ENCODE measurements at regions not wholly inside any gene's neighbourhood (a gene's known extent, or its start where the extent isn't known, plus 50 kb on each side); places are given as distances from the start of the nearest gene placed in this dataset.
A peak's percentile ranks its signal among the peaks of the same experiment; 100 is the strongest.
"Not testable (repeated sequence)": the region's sequence is repeated elsewhere in the genome, so short reads cannot be mapped to it uniquely, and the experiment has no call there.

DNA sequence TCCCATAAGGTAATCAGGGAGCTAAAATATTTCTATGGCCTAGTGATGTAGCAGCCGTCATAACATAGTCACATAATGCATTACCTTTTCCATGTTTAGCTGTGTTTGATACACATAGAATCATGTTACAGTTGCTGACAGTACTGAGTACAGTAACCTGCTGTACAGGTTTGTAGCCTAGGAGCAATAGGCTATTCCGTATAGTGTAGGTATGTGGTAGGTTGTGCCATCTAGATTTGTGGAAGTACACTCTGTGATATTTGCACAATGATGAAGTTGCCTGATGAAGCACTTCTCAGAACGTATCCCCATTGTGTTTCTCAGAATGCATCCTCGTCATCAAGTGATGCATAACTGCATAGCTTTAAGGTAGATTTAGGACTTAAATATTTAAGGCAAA, 495.6 kb upstream of the ZFP42 start:
- Histone ChIP-seq H3K36me3 (ENCODE audit: control insufficient read depth in 1 of 2, insufficient read depth in 2 of 2, low read length in 1 of 2) (no peaks in the 10 kb centered on the region), H3K4me3 (ENCODE audit: low read length in 2 of 2) (no peak overlapping the region), H3K4me1 (ENCODE audit: control insufficient read depth in 1 of 2, insufficient read depth in 2 of 2, low read length in 2 of 2) (no peaks in the 10 kb centered on the region), H3K9me3 (ENCODE audit: control insufficient read depth, low read length) (no peaks in the 10 kb centered on the region), H3K27ac (ENCODE audit: low read depth in 1 of 2, low read length in 2 of 2) (no peak overlapping the region), H3K27me3 (ENCODE audit: control insufficient read depth in 1 of 2, insufficient read depth in 2 of 2, low read length in 1 of 2) (no peaks in the 10 kb centered on the region)
- 94 to 95% methylated on average over 4 of the region's 4 CpGs for WGBS, 2 donors
- ATAC-seq (ENCODE audit: low FRiP score) (no peak), DNase-seq (no peak)
- intact Hi-C loops (cut with DNase I): no loop called here

DNA sequence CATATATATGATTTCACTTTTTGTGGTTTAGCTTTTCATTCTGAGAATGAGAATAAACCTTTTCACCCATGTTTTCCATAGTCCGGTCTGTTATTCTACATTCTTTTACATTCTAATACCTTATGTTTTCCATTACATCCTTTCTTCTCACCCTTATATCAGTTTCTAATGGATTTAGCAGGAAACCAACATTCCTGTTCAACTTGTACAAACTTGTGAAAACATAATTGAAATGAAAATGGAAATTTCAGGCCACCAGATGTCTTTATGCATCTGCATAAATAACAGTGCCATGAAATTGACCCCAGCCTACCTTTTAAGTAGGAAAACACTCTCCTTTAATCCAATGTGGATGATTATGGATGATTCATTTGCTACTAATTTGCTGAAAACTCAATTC, 494.8 kb upstream of the ZFP42 start:
- Histone ChIP-seq H3K4me1 (ENCODE audit: control insufficient read depth in 1 of 2, insufficient read depth in 2 of 2, low read length in 2 of 2) (no peaks in the 10 kb centered on the region), H3K27ac (ENCODE audit: low read depth in 1 of 2, low read length in 2 of 2) (no peak overlapping the region), H3K4me3 (ENCODE audit: low read length in 2 of 2) (no peak overlapping the region), H3K36me3 (ENCODE audit: control insufficient read depth in 1 of 2, insufficient read depth in 2 of 2, low read length in 1 of 2) (no peaks in the 10 kb centered on the region), H3K27me3 (ENCODE audit: control insufficient read depth in 1 of 2, insufficient read depth in 2 of 2, low read length in 1 of 2) (no peaks in the 10 kb centered on the region), H3K9me3 (ENCODE audit: control insufficient read depth, low read length) (no peaks in the 10 kb centered on the region)
- DNase-seq: no peak
- 91 to 98% methylated on average over 1 of the region's 1 CpG for WGBS, 2 donors
- no peak for ATAC-seq (ENCODE audit: low FRiP score)
- intact Hi-C loops (cut with DNase I): no loop called here

DNA sequence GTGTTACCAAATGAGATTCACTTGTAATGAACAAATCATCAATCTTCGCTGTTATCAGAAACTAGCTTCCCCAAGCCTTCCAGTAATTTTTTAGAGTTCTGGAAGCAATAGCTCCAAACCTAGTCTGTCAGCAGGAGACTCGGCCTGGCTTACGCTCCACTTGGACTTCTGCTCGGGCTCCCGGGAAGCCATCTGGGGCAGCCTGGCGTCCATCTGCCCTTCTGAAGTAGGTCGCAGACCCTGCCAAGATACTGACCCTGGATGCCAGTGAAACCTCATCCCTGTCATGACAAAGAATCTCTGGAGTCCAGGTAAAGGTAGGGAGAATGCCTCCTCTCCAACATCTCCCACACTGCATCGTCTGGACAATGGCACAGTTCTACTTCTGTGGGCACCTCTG, 493.8 kb upstream of the ZFP42 start:
- WGBS, 2 donors: 75 to 76% methylated on average over 8 of the region's 8 CpGs
- Histone ChIP-seq H3K36me3 (ENCODE audit: control insufficient read depth in 1 of 2, insufficient read depth in 2 of 2, low read length in 1 of 2) (no peaks in the 10 kb centered on the region), H3K4me1 (ENCODE audit: control insufficient read depth in 1 of 2, insufficient read depth in 2 of 2, low read length in 2 of 2) (no peaks in the 10 kb centered on the region), H3K27me3 (ENCODE audit: control insufficient read depth in 1 of 2, insufficient read depth in 2 of 2, low read length in 1 of 2) (no peaks in the 10 kb centered on the region), H3K27ac (ENCODE audit: low read depth in 1 of 2, low read length in 2 of 2) (no peak overlapping the region), H3K4me3 (ENCODE audit: low read length in 2 of 2) (no peak overlapping the region), H3K9me3 (ENCODE audit: control insufficient read depth, low read length) (no peaks in the 10 kb centered on the region)
- ATAC-seq (ENCODE audit: low FRiP score) (no peak), DNase-seq (no peak)
- intact Hi-C loops (cut with DNase I): no loop called here

DNA sequence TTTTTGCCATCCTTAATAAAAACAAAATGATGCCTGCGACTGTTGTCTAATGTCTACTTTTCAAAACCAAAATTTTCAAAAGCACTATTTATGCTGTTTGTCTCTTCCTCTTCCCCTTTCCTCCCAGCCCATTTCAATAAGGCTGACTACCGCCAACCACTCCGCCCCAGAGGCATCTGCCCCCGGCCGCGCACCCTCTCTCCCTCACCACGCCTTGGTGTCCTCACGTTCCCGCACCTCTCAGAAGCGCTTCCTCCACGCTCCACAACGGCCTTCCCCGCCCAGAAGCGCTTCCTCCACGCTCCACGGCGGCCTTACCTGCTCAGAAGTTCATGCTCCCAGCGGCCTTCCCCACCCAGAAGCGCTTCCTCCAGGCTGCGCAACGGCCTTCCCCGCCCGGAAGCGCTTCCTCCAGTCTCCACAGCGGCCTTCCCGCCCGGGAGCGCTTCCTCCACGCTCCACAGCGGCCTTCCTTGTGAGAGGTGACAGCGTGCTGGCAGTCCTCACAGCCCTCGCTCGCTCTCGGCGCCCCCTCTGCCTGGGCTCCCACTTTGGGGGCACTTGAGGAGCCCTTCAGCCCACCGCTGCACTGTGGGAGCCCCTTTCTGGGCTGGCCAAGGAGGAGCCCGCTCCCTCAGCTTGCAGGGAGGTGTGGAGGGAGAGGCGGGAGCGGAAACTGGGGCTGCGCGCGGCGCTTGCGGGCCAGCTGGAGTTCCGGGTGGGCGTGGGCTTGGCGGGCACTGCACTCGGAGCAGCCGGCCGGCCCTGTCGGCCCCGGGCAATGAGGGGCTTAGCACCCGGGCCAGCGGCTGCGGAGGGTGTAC, 490.4 kb upstream of the ZFP42 start:
- no peaks in the 10 kb centered on the region for H3K27me3 ChIP-seq (ENCODE audit: control insufficient read depth in 1 of 2, insufficient read depth in 2 of 2, low read length in 1 of 2)
- DNase-seq (no peak), ATAC-seq (ENCODE audit: low FRiP score) (no peak)
- no peaks in the 10 kb centered on the region for H3K36me3 ChIP-seq (ENCODE audit: control insufficient read depth in 1 of 2, insufficient read depth in 2 of 2, low read length in 1 of 2)
- no peak overlapping the region for H3K4me3 ChIP-seq (ENCODE audit: low read length in 2 of 2)
- no peaks in the 10 kb centered on the region for H3K9me3 ChIP-seq (ENCODE audit: control insufficient read depth, low read length)
- no peaks in the 10 kb centered on the region for H3K4me1 ChIP-seq (ENCODE audit: control insufficient read depth in 1 of 2, insufficient read depth in 2 of 2, low read length in 2 of 2)
- no peak overlapping the region for H3K27ac ChIP-seq (ENCODE audit: low read depth in 1 of 2, low read length in 2 of 2)
- 88 to 91% methylated on average over 48 to 55 of the region's 55 CpGs for WGBS, 2 donors
- intact Hi-C loops (cut with DNase I): no loop called here

DNA sequence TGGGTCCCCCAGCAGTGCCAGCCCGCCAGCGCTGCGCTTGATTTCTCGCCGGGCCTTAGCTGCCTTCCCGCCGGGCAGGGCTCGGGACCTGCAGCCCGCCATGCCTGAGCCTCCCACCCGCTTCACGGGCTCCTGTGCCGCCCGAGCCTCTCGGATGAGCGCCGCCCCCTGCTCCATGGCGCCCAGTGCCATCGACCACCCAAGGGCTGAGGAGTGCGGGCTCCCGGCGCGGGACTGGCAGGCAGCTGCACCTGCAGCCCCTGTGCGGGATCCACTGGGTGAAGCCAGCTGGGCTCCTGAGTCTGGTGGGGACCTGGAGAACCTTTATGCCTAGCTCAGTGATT, 489.8 kb upstream of the ZFP42 start:
- H3K27me3 ChIP-seq (ENCODE audit: control insufficient read depth in 1 of 2, insufficient read depth in 2 of 2, low read length in 1 of 2); H3K9me3 ChIP-seq (ENCODE audit: control insufficient read depth, low read length); intact Hi-C loops (cut with DNase I); H3K27ac ChIP-seq (ENCODE audit: low read depth in 1 of 2, low read length in 2 of 2); H3K4me3 ChIP-seq (ENCODE audit: low read length in 2 of 2); ATAC-seq (ENCODE audit: low FRiP score); H3K36me3 ChIP-seq (ENCODE audit: control insufficient read depth in 1 of 2, insufficient read depth in 2 of 2, low read length in 1 of 2); H3K4me1 ChIP-seq (ENCODE audit: control insufficient read depth in 1 of 2, insufficient read depth in 2 of 2, low read length in 2 of 2); DNase-seq: not testable (repeated sequence)
- 88 to 98% methylated on average over 15 to 23 of the region's 23 CpGs for WGBS, 2 donors

DNA sequence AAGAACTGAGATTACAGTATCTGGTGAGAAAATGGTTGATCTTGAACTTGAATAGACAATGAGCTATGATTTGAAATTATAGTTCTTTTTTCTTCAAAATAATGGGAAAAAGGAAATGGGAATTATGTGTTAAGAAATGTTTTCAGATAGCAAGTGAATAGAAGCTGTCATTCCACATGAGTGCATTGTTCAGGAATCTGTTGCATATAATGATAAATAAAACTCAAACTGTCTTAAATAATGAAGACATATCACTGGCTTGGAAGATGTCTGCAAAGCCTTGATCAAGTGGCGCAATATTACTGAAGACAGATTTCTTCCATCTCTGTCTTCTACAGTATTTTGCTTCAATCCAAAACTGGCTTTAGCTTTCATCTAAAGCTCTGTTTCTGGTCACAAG, 479.3 kb upstream of the ZFP42 start:
- ATAC-seq (ENCODE audit: low FRiP score) (no peak), DNase-seq (no peak)
- H3K27ac ChIP-seq (ENCODE audit: low read depth in 1 of 2, low read length in 2 of 2): no peak overlapping the region
- no peaks in the 10 kb centered on the region for H3K36me3 ChIP-seq (ENCODE audit: control insufficient read depth in 1 of 2, insufficient read depth in 2 of 2, low read length in 1 of 2)
- no peak overlapping the region for H3K4me3 ChIP-seq (ENCODE audit: low read length in 2 of 2)
- H3K9me3 ChIP-seq (ENCODE audit: control insufficient read depth, low read length): no peaks in the 10 kb centered on the region
- WGBS, 2 donors: 96 to 100% methylated on average over 1 of the region's 1 CpG
- no peaks in the 10 kb centered on the region for H3K27me3 ChIP-seq (ENCODE audit: control insufficient read depth in 1 of 2, insufficient read depth in 2 of 2, low read length in 1 of 2)
- intact Hi-C loops (cut with DNase I): no loop called here
- no peaks in the 10 kb centered on the region for H3K4me1 ChIP-seq (ENCODE audit: control insufficient read depth in 1 of 2, insufficient read depth in 2 of 2, low read length in 2 of 2)

DNA sequence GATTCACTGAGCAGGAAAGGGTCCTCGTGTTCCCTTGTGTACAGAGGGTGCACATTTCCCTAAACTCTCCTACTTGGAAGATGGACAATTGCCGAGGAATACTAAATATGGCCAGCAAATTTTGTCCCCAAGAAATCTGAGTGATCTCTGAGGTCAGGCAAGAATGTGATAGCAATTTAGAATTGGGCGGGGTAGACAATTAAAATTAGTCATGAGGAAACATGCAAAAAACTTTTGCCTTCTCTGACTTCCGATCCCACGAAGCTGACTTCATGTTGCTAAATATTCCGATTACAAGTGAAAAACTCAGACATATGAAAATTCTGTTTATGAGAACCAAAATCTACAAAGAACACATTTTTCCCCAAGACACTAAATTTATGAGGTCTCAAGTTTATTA, 453.9 kb upstream of the ZFP42 start:
- no peaks in the 10 kb centered on the region for H3K36me3 ChIP-seq (ENCODE audit: control insufficient read depth in 1 of 2, insufficient read depth in 2 of 2, low read length in 1 of 2)
- no peak overlapping the region for H3K27ac ChIP-seq (ENCODE audit: low read depth in 1 of 2, low read length in 2 of 2)
- H3K27me3 ChIP-seq (ENCODE audit: control insufficient read depth in 1 of 2, insufficient read depth in 2 of 2, low read length in 1 of 2): no peaks in the 10 kb centered on the region
- 83 to 88% methylated on average over 6 of the region's 6 CpGs for WGBS, 2 donors
- H3K4me1 ChIP-seq (ENCODE audit: control insufficient read depth in 1 of 2, insufficient read depth in 2 of 2, low read length in 2 of 2): no peaks in the 10 kb centered on the region
- no peaks in the 10 kb centered on the region for H3K9me3 ChIP-seq (ENCODE audit: control insufficient read depth, low read length)
- no peak for DNase-seq
- intact Hi-C loops (cut with DNase I): no loop called here
- H3K4me3 ChIP-seq (ENCODE audit: low read length in 2 of 2): no peak overlapping the region
- ATAC-seq (ENCODE audit: low FRiP score): no peak

DNA sequence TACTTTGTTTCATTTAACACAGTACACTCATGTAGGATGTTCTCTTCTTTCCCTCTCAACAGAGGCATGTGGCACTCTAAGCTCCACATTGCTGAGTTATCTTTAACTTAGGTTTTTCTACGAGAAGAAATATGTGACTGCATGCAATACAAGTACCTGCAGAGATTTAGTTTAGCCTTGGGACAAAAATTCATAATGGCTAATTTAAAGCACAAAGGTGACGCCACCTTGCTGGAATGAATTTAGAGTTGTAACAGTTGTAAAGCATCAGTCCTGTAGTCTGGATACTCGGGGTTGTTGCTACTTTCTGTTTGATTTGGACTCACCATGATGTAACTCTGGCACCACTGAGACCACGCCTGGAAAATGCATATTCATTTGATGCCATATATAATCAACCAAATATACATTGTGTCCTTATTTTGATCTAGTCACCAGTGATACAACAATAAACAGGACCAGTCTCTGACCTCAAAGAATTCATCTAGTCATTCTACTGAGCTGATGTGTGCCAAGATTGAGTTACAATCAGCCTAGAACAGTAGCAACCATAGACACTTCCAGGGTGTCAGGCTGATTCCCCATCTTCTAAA, 451.0 kb upstream of the ZFP42 start:
- Histone ChIP-seq H3K27me3 (ENCODE audit: control insufficient read depth in 1 of 2, insufficient read depth in 2 of 2, low read length in 1 of 2) (no peaks in the 10 kb centered on the region), H3K4me3 (ENCODE audit: low read length in 2 of 2) (no peak overlapping the region), H3K4me1 (ENCODE audit: control insufficient read depth in 1 of 2, insufficient read depth in 2 of 2, low read length in 2 of 2) (no peaks in the 10 kb centered on the region), H3K9me3 (ENCODE audit: control insufficient read depth, low read length) (no peaks in the 10 kb centered on the region), H3K27ac (ENCODE audit: low read depth in 1 of 2, low read length in 2 of 2) (no peak overlapping the region), H3K36me3 (ENCODE audit: control insufficient read depth in 1 of 2, insufficient read depth in 2 of 2, low read length in 1 of 2) (no peaks in the 10 kb centered on the region)
- DNase-seq: no peak
- intact Hi-C loops (cut with DNase I): no loop called here
- no peak for ATAC-seq (ENCODE audit: low FRiP score)
- WGBS, 2 donors: 71 to 80% methylated on average over 4 of the region's 4 CpGs

DNA sequence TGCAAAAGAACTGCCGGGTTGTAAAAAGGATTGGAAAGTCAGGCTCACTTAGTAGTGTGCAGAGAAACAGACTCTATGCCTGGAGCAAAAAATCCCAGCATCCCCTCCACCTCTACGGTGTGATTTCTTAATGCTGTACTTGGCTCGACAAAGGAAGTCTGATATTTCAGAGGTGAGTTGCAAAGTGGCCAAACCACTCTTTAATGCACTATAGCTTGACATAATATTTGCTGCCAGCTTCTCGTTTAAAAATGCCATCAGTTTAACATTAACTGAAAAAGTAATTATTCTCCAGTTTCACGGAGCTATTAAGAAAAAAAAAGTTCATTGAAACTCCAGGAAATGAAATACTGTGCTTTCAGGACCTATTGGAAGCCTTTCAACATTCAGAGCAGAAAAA, 448.3 kb upstream of the ZFP42 start:
- H3K27ac ChIP-seq (ENCODE audit: low read depth in 1 of 2, low read length in 2 of 2): no peak overlapping the region
- no peaks in the 10 kb centered on the region for H3K4me1 ChIP-seq (ENCODE audit: control insufficient read depth in 1 of 2, insufficient read depth in 2 of 2, low read length in 2 of 2)
- ATAC-seq (ENCODE audit: low FRiP score) (no peak), DNase-seq (no peak)
- no peaks in the 10 kb centered on the region for H3K36me3 ChIP-seq (ENCODE audit: control insufficient read depth in 1 of 2, insufficient read depth in 2 of 2, low read length in 1 of 2)
- intact Hi-C loops (cut with DNase I): no loop called here
- H3K27me3 ChIP-seq (ENCODE audit: control insufficient read depth in 1 of 2, insufficient read depth in 2 of 2, low read length in 1 of 2): no peaks in the 10 kb centered on the region
- no peaks in the 10 kb centered on the region for H3K9me3 ChIP-seq (ENCODE audit: control insufficient read depth, low read length)
- WGBS, 2 donors: 2 to 5% methylated on average over 5 of the region's 5 CpGs
- H3K4me3 ChIP-seq (ENCODE audit: low read length in 2 of 2): peak overlapping the region; percentile 18 to 47

Data from aorta (tissue), 5 donors.